NCI-H1694 treated with DMSO at 0.1 percent for 48 hours (cell line): ENCODE measurements at regions not wholly inside any gene's neighbourhood (a gene's known extent, or its start where the extent isn't known, plus 50 kb on each side); places are given as distances from the start of the nearest gene placed in this dataset.

Experiments
- DNase-seq: peaks from one replicate; lab custom pipeline; 2025; lab: John Stamatoyannopoulos, UW

DNA sequence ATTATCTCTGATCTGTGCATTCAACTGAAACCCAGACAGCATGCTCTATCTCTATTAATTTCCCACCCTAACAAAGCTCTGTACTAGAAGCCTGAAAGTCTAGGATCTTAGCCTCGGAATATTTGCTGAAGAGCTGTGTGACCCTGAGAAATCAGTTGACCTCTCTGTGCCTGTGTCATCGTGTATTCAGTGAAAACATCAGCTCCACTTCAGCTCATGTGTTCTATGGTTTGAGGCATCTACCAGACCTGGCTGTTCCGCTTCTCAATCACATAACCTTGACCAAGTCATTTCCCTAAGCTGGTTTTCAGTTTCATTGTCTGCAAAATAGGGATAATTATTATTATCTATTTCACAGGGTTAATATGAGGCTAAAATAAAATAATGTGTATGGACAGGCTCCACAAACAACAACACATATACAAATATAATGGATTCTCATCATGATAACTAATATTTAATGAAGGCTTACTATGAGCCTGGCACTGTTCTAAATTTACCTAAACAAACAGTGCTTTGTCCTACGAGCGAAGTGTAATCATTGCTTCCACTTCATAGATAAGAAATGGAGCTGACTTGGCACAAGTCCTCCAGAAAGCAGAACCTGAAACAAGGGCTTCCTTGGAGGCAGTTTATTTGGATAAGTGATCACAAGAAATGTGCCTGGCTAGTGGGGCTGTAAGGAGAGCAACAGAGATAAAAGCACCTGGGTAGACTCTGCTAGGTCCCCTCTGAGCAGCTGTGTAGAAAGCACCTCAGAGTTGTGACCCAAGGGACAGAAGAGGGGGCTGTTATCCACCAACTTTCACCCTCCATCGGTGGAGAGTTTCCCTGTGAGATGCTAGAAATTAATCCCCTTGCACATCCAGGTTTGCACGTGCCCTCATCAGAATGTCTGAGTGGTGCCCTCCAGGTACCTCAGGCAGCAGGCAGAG, 356.9 kb downstream of the RAB28 start:
- DNase-seq, result no peak

GRCh38 chr4:13118633-13119032, 365.5 kb downstream of the RAB28 start:
- DNase-seq, result no peak

DNA sequence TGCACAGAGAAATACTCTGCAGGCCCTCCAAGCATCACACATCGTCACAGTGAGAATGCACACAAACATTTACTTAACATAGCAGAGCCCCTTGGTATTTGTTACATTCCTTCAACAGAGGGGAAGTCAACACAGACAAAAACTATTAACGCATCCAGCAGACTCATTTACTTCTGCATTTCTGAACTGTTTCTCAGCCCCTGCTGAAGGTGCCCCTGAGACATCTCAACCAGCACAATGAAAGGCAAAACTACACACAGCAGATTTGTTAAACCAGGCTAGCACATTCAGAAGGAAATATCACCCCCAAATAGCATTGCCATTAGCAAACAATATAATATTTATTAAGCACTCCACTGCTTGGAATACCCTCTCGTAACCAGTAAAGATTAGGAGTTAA, 367.0 kb downstream of the RAB28 start:
- no peak for DNase-seq

- DNase-seq, result no peak
Measured at GRCh38 chr4:13112030-13112429, 372.1 kb downstream of the RAB28 start.

DNA sequence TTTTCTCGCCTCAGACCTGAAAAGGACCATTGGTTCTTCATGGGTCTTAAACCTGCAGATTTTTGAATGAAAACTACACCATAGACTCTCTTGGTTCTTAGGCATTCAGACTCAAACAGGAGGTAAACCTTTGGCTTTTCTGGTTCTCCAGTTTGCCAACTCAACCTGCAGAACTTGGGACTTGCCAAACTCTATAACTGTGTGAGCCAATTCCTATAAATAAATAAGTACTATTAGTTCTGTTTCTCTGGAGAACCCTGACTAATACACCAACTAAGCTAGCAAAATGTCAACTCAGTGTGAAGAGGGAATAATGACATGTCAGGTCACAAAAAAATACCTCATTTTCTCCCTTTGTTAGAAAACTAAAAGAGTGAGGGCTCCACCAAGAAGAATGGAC, 374.6 kb downstream of the RAB28 start:
- DNase-seq, result no peak

GRCh38 chr4:13108096-13108495, 376.0 kb downstream of the RAB28 start:
- DNase-seq, result no peak

- DNase-seq, result no peak
Measured at GRCh38 chr4:13103382-13104015, 380.6 kb downstream of the RAB28 start.

DNA sequence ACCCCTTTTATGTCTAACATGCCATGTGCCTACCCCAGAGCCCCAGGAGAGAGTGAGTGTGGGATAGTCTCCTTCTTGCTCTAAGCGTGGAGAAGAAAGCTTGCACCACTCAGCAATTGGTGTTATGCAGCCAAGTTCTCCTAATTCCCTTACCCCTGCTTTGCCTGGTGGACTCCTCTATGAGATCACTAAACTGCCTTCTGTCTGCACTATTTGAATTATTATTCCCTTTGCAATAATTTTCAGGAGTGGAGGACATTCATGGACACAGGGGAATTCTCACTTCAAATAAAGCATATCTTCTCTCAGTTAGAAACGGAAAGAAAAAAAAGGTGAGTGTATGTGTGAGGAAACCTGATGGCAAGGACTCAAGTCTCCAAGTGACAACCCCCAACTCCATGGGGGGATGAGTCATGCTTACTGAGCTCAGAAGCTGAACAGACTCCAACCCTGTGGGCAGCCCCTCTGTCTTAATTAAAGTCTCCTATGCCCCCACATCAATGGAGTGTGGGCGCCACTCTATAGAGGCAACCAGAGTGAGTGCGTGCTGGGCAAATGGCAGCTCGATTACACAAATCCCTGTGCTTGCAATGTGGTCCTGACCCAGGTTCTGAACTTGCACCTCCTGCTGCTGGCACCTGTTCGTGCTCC, 381.9 kb downstream of the RAB28 start:
- DNase-seq, result no peak

DNA sequence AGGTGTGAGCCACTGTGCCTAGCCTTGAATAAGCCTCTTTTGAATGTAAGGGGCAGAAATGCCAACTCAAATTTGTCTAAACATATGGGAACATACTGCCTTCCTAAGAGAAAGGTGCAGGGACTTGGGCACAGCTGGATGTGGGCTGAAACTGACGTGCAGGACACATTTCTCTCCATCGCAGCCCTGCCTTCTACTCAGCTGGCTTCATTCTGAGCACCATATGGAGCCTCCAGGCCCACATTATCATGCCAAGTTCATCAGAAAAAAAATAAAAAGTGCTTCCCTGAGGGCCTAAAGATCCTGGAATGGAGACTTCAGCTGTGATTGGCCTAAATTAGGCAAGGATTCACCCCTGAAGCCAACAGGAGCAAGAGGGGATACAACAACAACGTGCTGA, 386.2 kb downstream of the RAB28 start:
- no peak for DNase-seq

DNA sequence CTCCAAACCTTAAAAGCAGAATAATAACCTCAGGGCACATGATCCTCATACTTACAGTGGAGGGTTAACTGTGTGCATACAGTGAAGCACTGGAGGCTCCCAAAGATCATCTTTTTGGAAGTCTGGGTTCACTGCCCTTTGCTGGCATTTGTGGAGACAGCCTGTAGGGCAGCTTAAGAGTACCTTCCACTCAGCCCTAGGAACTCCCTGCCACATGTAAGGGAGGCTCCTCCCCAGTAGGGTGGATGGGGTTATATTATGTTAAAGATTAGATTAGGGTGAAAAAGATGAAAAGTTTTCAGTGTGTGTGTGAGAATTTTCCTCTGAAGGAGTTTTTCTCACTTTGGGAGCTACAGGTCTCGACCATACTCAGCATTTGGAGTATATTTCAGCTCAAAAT, 388.4 kb downstream of the RAB28 start:
- no peak for DNase-seq

- DNase-seq, result no peak
Measured at GRCh38 chr4:13093170-13093569, 391.0 kb downstream of the RAB28 start.

DNA sequence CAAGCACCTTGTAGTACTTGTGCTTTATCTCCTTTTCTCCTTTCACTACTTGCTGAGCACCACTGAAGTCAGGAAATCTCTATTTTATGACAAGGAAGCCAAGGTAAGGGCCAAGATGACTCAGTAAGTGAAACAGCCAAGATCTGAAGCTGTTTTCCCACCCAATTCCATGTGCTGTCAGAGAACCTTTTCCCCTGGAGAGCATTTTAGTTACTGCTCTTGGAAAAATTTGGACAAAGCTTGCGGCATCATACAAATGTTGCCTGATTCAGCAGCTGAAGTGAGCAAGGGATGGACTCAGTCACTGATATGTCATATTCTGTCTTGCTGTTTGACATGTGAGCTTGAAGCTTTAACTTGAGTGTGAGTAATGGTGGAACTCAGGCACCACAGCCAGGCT, 391.4 kb downstream of the RAB28 start:
- DNase-seq, result no peak

GRCh38 chr4:13089659-13089998, 394.5 kb downstream of the RAB28 start:
- DNase-seq, result no peak

GRCh38 chr4:13088726-13089658, 395.1 kb downstream of the RAB28 start:
- no peak for DNase-seq

DNA sequence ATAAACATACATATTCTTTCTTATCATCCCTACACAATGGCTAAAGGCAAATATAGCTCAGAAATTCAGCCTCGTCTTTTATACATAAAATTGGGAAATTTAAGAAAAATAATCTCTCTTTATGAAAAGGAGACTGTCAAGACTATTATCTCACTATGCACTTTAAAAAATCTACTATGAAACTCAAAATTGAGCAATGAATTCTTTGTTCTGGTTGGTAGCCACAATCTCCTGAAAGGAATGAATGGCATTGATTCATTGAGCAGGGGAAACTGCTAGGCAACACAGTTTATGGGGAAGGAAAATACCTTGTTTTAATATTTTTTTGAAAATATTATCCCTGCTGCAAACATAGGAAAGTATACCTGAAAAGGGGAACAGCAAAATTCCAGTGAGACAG, 397.1 kb downstream of the RAB28 start:
- no peak for DNase-seq

- no peak for DNase-seq
Measured at GRCh38 chr4:13084210-13084609, 399.9 kb downstream of the RAB28 start.

- DNase-seq, result no peak
Measured at GRCh38 chr4:13081830-13082229, 402.3 kb downstream of the RAB28 start.

DNA sequence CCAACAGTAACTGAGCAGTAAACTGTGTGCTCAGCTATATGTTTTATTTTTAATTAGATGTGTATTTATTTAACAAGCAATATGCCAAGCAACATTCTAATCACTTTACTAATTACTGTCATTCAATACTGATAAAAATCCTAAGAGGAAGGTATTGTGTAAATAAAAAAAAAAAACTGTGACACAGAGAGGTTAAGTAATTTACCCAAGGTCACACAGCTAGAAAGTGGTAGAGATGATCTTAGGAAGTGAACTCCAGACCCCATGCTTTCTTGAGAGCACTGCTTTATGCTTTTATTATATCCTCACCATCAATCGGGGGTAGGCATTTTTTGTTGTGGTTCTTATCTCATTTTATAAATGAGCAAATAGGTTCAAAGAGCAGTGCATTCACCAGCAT, 417.1 kb downstream of the RAB28 start:
- no peak for DNase-seq

- no peak for DNase-seq
Measured at GRCh38 chr4:13059019-13059418, 425.1 kb downstream of the RAB28 start.

- no peak for DNase-seq
Measured at GRCh38 chr4:13056630-13057189, 427.4 kb downstream of the RAB28 start.

- DNase-seq, result no peak
Measured at GRCh38 chr4:13054420-13054970, 429.6 kb downstream of the RAB28 start.
